HG03460 (cell line): ENCODE measurements at regions not wholly inside any gene's neighbourhood (a gene's known extent, or its start where the extent isn't known, plus 50 kb on each side); places are given as distances from the start of the nearest gene placed in this dataset.
A peak's percentile ranks its signal among the peaks of the same experiment; 100 is the strongest.
"Not testable (repeated sequence)": the region's sequence is repeated elsewhere in the genome, so short reads cannot be mapped to it uniquely, and the experiment has no call there.

Experiments used
- ATAC-seq: cut with Tn5 transposase; IDR thresholded peaks from one replicate; pipeline ENCODE4 v1.9.1; 2021; ENCODE audit not compliant: unreplicated experiment

DNA sequence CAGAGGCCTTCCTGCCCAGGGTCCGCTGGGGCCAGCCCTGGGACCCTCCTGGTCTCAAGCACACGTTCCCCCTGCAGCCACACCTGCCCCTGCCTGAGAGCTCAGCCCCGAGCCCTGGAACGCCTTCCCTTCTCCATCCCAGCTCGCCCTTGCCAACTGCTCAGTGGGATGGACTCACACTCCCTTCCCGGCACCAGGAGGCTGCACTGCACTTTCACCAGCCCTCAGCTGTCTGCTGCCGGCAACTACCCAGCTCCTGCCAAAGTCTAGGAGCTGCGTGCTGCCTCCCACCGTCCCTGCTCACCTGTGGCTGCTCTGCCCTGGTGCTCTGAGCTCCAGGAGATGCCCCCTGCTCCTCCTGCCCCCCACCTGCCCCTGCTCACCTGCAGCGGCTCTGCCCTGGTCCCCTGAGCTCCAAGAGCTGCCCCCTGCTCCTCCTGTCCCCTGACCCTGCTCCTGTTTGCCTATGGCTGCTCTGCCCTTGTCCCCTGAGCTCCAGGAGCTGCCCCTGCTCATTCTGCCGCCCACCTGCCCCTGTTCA lies 246.4 kb downstream of the TMEM121 start:
- ATAC-seq: not testable (repeated sequence)

DNA sequence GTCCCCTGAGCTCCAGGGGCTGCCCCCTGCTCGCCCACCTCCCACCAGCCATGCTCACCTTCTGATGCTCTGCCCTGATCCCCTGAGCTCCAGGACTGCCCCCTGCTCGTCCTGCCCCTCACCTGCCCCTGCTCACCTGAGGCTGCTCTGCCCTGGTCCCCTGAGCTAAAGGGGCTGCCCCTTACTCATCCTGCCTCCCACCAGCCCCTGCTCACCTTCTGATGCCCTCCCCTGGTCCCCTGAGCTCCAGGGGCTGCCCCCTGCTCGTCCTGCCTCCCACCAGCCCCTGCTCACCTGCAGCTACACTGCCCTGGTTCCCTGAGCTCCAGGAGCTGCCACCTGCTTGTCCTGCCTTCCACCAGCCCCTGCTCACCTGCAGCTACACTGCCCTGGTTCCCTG lies 247.2 kb downstream of the TMEM121 start:
- ATAC-seq: no peak

DNA sequence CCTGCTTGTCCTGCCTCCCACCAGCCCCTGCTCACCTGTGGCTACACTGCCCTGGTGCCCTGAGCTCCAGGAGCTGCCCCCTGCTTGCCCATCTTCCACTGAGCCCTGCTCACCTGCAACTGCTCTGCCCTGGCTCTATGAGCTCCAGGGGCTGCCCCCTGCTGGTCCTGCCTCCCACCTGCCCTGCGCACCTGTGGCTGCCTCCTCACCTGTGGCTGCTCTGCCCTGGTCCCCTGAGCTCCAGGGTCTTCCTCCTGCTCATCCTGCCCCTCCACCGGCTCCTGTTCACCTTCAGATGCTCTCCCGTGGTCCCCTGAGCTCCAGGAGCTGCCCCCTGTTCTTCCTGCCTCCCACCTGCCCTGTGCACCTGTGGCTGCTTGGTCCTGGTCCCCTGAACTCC lies 247.6 kb downstream of the TMEM121 start:
- no peak for ATAC-seq

DNA sequence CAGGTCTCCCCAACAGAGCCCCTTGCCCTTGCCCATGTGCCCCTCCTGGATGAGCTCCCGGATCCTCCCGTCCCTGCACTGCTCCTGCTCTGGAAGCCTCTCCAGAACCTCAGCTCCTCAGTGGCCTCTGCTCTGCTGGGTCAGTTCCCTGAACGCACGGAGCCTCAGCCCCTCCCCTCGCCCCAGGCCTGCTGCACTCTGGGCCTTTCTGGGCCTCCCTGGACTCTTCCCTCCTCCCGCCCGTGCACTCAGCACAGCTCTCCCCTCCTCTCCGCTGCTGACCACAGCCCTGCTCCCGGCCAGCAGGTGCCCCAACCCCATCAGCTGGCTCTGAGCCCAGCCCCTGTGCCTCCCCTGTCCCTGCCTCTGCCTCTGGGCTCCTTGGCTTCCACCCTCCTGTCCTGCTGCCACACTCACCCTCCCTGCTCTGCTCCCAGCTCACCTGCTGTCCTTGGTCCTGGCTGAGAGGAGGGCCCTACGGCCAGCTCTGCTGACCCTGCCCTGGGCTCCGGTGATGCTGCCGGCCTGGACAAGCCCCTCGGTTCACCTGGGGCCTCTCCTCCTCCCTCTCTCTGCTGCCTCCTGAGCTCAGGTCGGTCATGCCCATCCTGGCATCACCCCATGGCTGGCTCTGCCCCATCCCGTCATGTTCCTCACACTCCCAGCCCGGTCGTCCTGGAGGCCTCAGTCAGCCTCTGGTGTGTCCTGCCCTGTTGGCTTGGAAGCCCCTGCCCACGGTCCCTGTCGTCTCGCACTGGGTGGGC lies 248.4 kb downstream of the TMEM121 start:
- not testable (repeated sequence) for ATAC-seq

DNA sequence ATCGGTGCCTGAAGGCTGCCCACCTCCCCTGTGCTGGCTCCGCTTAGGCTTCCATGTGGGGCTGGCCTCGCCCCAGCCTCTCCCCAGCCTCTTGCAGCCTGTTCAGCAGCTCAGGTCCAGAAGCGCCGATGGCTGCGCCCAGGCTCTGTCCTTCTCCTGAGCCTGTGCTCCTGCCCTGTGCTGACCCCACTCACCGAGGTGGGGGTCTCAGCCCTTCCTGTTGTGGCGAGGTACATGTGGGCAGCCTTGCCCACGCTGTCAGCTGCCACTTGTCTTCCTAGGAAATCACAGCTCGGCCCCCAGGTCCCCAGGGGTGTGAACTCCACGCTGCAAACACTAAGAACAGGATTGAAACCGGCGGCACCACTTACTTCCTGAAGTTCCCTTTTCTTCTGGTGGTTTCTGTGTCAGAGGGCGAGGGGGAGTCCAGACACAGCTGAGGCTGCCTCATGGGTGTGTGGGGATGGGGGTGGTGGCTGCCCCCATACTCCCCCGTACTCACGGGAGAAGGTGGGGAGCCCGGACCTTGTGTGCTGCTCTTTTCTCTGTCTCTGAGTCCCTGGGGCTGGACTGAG lies 249.1 kb downstream of the TMEM121 start:
- not testable (repeated sequence) for ATAC-seq

DNA sequence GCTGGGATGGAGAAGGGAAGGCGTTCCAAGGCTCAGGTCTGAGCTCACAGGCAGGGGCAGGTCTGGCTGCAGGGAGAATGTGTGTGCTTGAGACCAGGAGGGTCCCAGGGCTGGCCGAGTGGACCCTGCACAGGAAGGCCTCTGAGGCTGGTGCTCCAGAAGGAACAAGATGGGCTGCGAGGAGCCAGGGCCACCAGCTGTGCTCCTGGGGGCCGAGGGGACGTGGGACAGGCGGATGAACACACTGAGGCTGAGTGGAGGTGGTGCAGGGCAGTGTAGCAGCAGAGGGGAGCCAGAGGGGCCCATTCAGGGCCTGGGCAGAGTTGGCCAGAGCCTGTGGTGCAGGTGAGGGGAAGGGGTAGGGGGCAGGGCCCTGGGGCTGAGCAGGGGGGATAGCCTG lies 249.7 kb downstream of the TMEM121 start:
- ATAC-seq: not testable (repeated sequence)

DNA sequence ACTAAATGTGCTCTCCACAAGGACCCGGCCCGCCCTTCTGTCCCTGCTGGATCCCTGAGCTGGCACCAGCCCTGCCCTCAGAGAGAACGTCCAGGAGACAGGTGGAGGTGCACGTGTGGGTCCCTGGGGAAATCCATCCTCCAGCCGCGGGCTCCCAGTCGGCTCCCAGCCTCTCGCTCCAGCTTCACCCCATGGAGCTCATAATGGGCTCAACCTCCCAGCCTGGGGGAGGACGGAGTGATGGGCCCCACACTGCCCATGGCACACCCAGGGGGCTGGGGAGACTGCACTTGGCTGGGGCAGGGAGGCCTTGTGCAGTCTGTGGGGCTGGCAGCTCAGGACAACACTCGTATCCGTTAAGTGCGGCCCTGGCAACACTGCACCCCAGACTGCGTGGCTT lies 250.5 kb downstream of the TMEM121 start:
- no peak for ATAC-seq

DNA sequence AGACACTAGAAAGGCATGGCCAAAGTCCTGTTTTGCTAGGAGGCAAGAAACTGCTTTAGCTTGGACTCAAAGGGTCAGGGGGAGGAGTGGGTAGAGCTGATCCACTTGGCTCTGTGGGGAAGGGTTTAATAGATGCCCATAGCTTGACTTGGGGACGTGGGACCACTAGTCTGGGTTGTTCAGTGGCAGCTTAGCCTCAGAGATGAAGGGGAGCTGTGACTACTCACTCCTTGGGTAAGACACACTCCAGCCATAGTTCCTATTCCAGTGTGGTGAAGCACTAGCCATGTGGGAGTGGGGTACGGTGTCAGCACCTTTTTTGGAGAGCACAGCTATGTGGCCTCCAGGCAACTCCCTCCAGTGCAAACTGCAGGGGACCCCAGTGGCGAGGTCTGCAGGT lies 257.3 kb downstream of the TMEM121 start:
- no peak for ATAC-seq

DNA sequence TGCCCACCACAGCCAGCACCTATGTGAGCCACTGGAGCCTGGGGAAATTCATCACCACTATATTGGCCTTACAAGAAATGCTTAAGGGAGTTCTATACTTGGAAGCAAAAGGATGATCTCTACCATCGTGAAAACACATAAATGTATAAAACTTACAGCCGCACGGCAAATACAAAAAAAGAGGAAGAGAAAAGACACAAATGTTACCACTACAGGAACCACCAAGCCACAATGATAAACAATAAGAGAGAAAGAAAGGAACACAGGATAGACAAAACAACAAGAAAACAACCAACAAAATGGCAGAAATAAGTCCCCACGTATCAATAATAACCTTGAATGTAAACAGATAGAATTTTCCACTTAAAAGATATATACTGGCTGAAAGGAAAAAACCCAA lies 267.5 kb downstream of the TMEM121 start:
- ATAC-seq: no peak

DNA sequence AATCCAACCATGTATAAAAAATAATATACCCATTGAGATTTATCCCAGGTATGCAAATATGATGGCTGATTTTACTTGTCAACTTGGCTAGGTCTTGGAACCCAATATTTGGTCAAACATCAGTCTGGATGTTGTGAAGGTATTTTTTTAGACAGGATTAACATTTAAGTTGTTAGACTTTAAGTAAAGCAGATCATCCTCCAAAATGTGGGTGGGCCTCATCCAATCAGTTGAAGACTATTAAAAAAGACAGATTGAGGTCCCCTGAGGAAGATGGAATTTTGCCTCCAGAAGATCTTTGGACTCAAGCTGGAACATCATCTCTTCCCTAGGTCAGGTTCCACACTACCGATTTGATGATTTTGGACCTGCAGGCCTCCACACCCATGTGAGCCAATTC lies 271.2 kb downstream of the TMEM121 start:
- ATAC-seq: no peak

DNA sequence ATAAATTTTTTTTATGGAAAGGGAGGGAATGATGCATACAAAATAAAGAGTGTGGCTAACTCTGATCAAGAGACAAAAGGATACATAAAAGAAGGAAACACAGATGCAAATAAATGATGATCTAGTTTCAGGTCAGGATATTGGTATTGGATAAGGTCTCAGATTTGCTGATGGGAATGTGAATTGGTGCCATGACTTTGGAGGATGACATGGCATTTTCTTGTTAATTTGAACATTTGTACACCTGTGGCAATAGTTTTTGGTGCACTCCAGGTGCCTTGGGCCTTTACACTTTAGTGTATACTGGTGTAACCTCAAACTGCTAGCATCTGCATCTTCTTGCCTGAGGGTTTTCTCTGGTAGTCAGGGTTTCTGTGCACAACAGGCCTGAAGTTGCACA lies 279.3 kb downstream of the TMEM121 start:
- no peak for ATAC-seq

DNA sequence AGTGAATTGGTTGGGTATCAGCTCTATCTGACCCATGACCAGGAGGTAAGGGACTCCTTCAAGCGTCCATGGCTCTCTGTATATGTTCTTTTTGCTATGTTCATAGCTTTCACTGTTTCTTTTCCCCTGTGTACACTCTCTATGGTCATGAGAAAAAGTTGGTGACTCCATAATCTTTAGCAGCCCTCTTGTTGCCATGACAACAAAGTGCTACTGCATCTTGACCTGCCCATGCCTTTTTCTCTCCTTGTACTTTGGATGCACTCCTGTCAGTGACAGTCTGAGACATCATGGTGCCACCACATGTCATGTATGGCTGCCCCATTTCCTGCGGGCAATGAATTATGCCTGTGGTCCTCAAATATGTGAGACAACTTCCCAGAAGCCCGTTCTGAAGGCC lies 280.2 kb downstream of the TMEM121 start:
- ATAC-seq: no peak

DNA sequence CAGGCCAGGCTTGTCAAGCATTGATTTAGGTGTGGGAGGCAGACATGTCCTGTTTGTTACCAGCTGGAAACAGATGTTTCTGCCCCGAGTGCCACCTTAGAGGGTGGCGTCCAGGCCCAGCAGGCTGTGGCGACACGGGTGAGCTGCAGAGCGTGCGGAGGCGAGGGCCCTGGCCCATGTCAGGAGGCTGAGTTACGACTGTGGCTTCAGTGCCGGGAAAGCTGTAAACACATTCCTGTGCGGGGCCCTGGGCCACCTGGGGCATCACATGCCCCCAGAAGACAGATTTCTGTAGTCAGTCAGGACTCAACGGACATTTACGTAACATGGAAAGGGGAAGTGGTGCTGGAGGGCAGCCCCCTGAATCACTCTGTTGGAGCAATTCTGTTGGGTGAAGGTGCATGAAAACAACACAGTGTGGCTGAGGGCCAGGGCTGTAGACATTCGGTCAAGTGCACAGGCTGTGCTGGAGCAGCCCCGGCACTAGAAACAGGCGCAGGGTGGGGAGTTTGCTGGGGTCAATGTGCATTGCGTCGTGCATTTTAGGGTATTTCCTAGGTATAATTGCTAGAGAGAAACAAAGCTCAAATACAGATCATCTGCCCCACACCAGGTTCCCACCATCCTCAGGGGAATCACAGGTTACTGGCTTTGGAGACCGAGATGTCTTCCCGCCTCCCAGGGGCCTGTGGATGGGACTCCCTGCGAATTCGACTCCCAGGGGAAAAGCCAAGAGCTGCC lies 291.8 kb downstream of the TMEM121 start:
- peak; percentile 69 for ATAC-seq

DNA sequence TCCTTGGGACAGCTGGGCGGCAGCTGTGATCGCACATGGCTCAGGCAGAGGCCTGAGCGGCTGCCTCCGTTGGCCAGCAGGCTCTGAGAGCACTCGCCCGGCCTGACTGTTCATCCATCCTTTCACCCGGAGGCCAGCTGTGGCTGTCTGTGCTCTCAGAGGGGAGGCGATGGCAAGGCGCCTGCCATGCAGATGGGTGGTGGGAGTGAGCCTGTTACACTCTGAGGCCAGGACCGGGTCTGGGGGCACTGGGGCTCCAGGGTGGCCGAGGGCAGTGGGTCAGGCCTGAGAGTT lies 292.3 kb downstream of the TMEM121 start:
- peak; percentile 27 for ATAC-seq

DNA sequence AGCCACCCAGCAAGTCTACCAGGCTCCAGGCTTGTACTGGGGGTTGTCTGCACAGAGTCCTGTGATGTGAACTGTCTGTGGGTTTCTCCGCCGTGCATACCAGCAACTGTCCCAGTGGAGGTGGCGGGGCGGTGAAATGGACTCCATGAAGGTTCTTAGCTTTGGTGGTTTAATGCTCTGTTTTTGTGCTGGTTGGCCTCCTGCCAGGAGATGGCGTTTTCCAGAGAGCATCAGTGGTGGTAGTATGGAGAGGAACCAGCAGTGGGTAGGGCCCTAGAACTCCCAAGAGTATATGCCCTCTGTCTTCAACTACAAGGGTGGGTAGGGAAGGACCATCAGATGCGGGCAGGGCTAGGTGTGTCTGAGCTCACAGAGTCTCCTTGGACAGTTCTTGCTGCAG lies 303.8 kb downstream of the TMEM121 start:
- no peak for ATAC-seq

DNA sequence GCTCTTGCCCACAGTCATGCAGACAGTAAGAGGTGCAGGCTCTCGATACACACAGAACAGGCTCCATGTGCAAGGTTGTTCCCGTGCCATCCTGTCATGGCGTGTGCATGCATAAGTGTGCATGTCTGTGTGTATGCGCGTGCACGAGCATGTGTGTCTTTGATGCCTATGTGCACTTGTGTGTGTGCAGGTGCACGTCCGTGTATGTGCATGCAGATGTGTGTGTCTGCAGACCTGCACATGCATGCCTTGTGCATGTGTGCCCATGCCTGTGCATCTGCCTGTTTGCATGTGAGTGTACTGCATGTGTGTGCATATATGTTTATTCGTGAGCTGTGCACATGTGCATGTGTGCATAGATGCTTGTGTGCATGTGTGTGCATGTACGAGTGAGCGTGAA lies 309.8 kb downstream of the TMEM121 start:
- ATAC-seq: no peak

DNA sequence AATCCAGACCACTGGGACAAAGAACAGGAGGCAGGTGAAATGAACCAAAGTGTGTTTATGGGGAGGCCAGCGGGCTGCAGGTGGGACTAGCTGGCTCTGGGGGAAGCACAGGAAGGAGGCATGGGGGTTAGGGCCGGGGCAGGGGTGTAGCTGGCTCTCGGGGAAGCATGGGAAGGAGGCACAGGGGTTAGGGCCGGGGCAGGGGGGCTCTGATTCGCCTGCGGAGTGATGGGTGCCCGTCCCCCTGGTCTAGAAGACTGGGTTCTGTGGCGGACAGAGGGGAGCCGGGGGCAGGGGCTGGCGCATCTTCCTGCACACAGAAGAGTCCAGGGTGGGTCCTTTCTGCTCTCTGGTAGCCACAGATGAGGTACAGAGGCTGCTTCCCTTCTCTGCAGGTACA lies 310.3 kb downstream of the TMEM121 start:
- no peak for ATAC-seq

DNA sequence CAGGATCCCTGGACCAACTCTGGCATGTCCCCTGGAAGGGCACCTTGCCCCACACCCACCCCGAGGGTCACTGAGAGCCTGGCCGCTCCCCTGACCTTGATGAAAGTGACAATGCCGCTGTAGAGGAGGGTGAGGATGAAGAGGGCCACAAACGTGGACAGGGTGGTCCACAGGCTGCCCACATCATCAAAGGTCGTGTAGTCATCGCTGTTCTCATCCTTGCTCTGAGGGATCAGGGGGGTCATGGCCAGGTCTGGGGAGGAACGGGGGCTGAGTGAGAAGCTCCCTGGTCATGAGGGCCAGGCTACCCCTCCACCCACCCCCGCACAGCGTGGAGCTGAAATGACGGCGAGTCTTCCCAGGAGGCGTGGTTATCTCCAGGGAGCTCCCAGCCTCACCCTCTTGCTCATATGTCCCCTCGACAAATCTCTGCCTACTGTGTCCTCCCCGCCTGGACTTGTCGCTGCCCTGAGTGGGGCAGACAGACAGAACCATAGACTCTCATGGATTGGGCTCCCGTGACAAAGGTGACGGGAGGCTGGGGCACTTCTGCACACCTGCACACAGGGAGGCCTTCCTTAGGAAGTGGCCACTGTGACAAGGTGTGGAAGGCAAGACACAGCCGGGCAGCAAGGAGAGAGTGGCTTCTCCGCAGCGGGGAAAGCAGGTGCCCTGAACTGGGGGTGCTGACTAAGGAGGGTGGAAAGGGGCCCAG lies 311.1 kb downstream of the TMEM121 start:
- no peak for ATAC-seq

DNA sequence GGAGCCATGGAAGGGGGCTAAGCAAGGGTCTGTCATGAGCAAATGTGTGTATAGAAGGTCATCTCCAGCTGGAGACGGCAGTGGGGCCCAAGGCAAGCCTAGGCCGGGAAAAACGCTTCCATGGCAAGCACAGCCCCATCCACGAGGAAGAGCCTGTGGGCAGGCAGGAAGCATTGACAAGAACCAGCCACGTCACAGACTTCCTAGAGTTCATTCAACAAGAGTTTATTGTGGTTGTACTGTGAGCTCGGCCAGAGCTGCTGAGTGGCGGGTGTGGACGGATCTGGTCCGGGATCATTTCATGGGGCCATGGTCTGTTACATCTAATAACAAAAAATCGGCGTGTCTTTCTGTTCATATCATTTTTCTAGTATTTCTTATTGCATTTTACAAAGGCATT lies 311.7 kb downstream of the TMEM121 start:
- no peak for ATAC-seq

DNA sequence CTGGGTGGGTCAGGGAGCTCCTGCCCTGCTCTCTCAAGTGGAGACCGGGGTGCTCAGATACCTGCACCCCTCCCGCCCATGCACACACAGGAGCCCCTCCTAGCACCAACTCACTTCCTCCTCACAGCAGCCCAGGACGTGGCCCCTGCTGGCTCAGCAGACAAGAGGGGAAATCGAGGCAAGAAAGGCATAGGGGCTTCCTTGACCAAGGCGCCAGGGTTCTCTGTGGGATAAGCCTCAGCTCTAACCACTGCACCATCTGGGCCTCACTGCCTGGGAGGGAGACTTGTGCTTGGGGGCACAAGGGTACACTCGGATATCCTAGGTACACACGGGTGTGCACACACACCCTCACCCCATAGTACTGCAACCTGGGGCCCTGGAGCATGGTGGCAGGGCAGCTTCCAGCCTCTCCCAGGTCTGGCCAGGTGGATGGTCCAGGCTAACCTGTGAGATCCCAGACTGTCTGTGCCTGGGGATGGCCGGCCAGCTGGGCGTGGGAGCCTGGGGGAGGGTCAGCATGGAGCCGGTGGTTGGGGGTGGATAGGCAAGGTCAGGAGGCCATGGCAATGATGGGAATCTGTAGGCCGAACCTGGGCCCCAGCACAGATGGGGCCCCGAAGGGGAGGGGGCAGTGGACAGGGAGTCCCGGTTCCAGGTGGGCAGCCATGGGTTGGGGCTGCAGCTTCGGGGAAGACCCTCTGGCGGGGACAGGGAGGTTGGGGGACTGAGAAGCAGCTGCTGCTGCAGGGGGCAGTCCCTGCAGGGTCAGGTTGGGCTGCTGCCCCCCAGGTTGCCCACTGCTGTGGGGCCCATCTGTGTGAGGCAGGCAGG lies 312.4 kb downstream of the TMEM121 start:
- ATAC-seq: no peak
